Adrenal gland (tissue), 5 donors: ENCODE measurements at regions not wholly inside any gene's neighbourhood (a gene's known extent, or its start where the extent isn't known, plus 50 kb on each side); places are given as distances from the start of the nearest gene placed in this dataset.

Experiments
- POLR2A ChIP-seq, 2 donors: fragments of 450-650 bp; IDR thresholded peaks; one replicate each; pipeline ENCODE4 v1.6.1; 2017; ENCODE audit warnings: antibody characterized with exemption in 2 of 2, mild to moderate bottlenecking in 2 of 2, moderate library complexity in 1 of 2
- TF ChIP-seq, protein P1 (sequence below), 6 experiments: fragments of 450-650 bp in 4 of 6; fragments of 200-600 bp in 2 of 6; sonication (generic) in 1 of 6; IDR thresholded peaks; 1 replicate in 5 of 6; 2 replicates in 1 of 6; pipeline versions ENCODE4 v1.5.1 to v1.8.0; 2016 to 2021; ENCODE audit warnings: antibody characterized with exemption in 6 of 6, mild to moderate bottlenecking in 2 of 6, moderate library complexity in 1 of 6
- donor health status: DM: no; HTN: no; CAD: no.

- TF ChIP-seq, protein P1, sequence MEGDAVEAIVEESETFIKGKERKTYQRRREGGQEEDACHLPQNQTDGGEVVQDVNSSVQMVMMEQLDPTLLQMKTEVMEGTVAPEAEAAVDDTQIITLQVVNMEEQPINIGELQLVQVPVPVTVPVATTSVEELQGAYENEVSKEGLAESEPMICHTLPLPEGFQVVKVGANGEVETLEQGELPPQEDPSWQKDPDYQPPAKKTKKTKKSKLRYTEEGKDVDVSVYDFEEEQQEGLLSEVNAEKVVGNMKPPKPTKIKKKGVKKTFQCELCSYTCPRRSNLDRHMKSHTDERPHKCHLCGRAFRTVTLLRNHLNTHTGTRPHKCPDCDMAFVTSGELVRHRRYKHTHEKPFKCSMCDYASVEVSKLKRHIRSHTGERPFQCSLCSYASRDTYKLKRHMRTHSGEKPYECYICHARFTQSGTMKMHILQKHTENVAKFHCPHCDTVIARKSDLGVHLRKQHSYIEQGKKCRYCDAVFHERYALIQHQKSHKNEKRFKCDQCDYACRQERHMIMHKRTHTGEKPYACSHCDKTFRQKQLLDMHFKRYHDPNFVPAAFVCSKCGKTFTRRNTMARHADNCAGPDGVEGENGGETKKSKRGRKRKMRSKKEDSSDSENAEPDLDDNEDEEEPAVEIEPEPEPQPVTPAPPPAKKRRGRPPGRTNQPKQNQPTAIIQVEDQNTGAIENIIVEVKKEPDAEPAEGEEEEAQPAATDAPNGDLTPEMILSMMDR (IDR thresholded peaks at IDR 0.05), result peak in 2 of 6 experiments; percentile 11 to 16
- no peak for TF ChIP-seq POLR2A (IDR thresholded peaks at IDR 0.05)
These were observed 628.0 kb upstream of the ADAMTS16 start for GRCh38 chr5:4511996-4512656.
